MM.1S (cell line): ENCODE measurements at regions not wholly inside any gene's neighbourhood (a gene's known extent, or its start where the extent isn't known, plus 50 kb on each side); places are given as distances from the start of the nearest gene placed in this dataset.

Experiments used
- DNase-seq: peaks from one replicate; pipeline ENCODE4 v3.0.0-alpha.2; 2015
- H2AFZ ChIP-seq: fragments of 300-600 bp; sonication (generic); 2 replicates; pipeline ENCODE4 v1.6.0; 2016; ENCODE audit warnings: antibody characterized with exemption, low read length
- H3F3A ChIP-seq: fragments of 300-600 bp; sonication (generic); 2 replicates; pipeline ENCODE4 v1.6.1; 2016; ENCODE audit warnings: mild to moderate bottlenecking, antibody characterized with exemption, low read length, moderate library complexity, mixed read lengths; ENCODE audit not compliant: insufficient read depth
- H3K27ac ChIP-seq: fragments of 300-600 bp; sonication (generic); 2 replicates; pipeline ENCODE4 v1.5.1; 2016; ENCODE audit warnings: mild to moderate bottlenecking, low read length
- H3K27me3 ChIP-seq: fragments of 300-600 bp; sonication (generic); replicated peaks from 2 replicates; pipeline ENCODE4 v1.6.0; 2016; ENCODE audit warnings: low read length; ENCODE audit not compliant: insufficient read depth
- H3K36me3 ChIP-seq: fragments of 300-600 bp; sonication (generic); replicated peaks from 2 replicates; pipeline ENCODE4 v1.6.1; 2016; ENCODE audit warnings: mild to moderate bottlenecking, low read length, mixed read lengths; ENCODE audit not compliant: insufficient read depth
- H3K4me1 ChIP-seq: fragments of 300-600 bp; sonication (generic); 2 replicates; pipeline ENCODE4 v1.6.1; 2016; ENCODE audit warnings: low read length, mixed read lengths
- H3K4me2 ChIP-seq: fragments of 300-600 bp; sonication (generic); 2 replicates; pipeline ENCODE4 v1.6.0; 2016; ENCODE audit warnings: low read depth, low read length
- H3K4me3 ChIP-seq: fragments of 300-600 bp; sonication (generic); 2 replicates; pipeline ENCODE4 v1.5.1; 2016; ENCODE audit warnings: low read length, mixed read lengths
- H3K79me2 ChIP-seq: fragments of 300-600 bp; sonication (generic); 2 replicates; pipeline ENCODE4 v1.6.1; 2016; ENCODE audit warnings: mixed run types, low read length, mixed read lengths
- H3K9ac ChIP-seq: fragments of 300-600 bp; sonication (generic); 2 replicates; pipeline ENCODE4 v1.6.1; 2016; ENCODE audit warnings: low read length, mixed read lengths
- H3K9me2 ChIP-seq: fragments of 300-600 bp; sonication (generic); replicated peaks from 2 replicates; pipeline ENCODE4 v1.6.1; 2016; ENCODE audit warnings: mild to moderate bottlenecking, low read length, mixed read lengths; ENCODE audit not compliant: insufficient read depth
- H3K9me3 ChIP-seq: fragments of 300-600 bp; sonication (generic); replicated peaks from 2 replicates; pipeline ENCODE4 v1.6.1; 2016; ENCODE audit warnings: mild to moderate bottlenecking, low read length, mixed read lengths; ENCODE audit not compliant: insufficient read depth
- H4K20me1 ChIP-seq: fragments of 300-600 bp; sonication (generic); 2 replicates; pipeline ENCODE4 v1.6.1; 2016; ENCODE audit warnings: mild to moderate bottlenecking, low read length, moderate library complexity, mixed read lengths; ENCODE audit not compliant: insufficient read depth
- CTCF ChIP-seq: fragments of 300-600 bp; sonication (generic); IDR thresholded peaks from 2 replicates; pipeline ENCODE4 v1.5.1; 2016; ENCODE audit warnings: antibody characterized with exemption, low read length, mixed read lengths
- EZH2 ChIP-seq: fragments of 300-600 bp; sonication (generic); optimal IDR thresholded peaks from 2 replicates; pipeline ENCODE3; 2017; ENCODE audit warnings: low read depth, mild to moderate bottlenecking, antibody characterized with exemption, low read length, mixed read lengths
- EZH2phosphoT487 ChIP-seq: fragments of 300-600 bp; sonication (generic); IDR thresholded peaks from 2 replicates; pipeline ENCODE4 v1.6.1; 2018; ENCODE audit warnings: antibody characterized with exemption, low read length

GRCh38 chr14:71604231-71604630, 328.0 kb upstream of the RGS6 start:
- H3K27me3 ChIP-seq: no peaks in the 10 kb centered on the region
- no peaks in the 10 kb centered on the region for H3K4me1 ChIP-seq
- DNase-seq: no peak
- TF ChIP-seq EZH2 (no peak), EZH2phosphoT487 (no peak), CTCF (no peak)
- no peak overlapping the region for H3K4me2 ChIP-seq
- H3K9me2 ChIP-seq: no peaks in the 10 kb centered on the region
- no peaks in the 10 kb centered on the region for H3K79me2 ChIP-seq
- no peak overlapping the region for H3K9ac ChIP-seq
- H3K27ac ChIP-seq: no peak overlapping the region
- no peaks in the 10 kb centered on the region for H3K9me3 ChIP-seq
- no peaks in the 10 kb centered on the region for H3F3A ChIP-seq
- no peaks in the 10 kb centered on the region for H4K20me1 ChIP-seq
- H2AFZ ChIP-seq: no peak overlapping the region
- no peak overlapping the region for H3K4me3 ChIP-seq
- H3K36me3 ChIP-seq: no peaks in the 10 kb centered on the region

DNA sequence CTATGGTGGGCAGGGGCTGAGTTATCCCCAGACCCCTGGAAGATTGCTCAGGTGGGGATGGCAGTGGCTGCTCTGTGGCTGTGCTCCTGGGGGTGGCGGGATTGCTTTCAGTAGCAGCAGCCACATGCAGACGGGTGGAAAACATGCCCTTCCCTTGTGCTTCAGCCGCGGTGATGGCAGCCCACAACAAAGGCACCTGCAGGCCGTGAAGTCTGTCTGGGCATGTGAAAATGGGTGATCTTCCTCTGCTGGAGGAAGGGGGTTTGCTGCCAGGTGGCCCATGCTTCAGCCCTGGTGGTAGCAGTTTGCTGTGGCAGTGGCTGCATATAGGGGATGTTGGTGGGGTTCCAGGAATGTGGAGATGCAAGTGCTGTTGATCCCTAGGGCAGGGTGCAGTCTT, 326.2 kb upstream of the RGS6 start:
- no peak overlapping the region for H3K4me2 ChIP-seq
- TF ChIP-seq EZH2phosphoT487: no peak
- H3K4me1 ChIP-seq: no peaks in the 10 kb centered on the region
- no peaks in the 10 kb centered on the region for H3F3A ChIP-seq
- no peak for DNase-seq
- no peak overlapping the region for H2AFZ ChIP-seq
- no peaks in the 10 kb centered on the region for H3K9me3 ChIP-seq
- no peaks in the 10 kb centered on the region for H3K9me2 ChIP-seq
- H3K79me2 ChIP-seq: no peaks in the 10 kb centered on the region
- H3K9ac ChIP-seq: no peak overlapping the region
- H3K27ac ChIP-seq: no peak overlapping the region
- H3K36me3 ChIP-seq: no peaks in the 10 kb centered on the region
- H3K27me3 ChIP-seq: no peaks in the 10 kb centered on the region
- no peaks in the 10 kb centered on the region for H4K20me1 ChIP-seq
- no peak overlapping the region for H3K4me3 ChIP-seq

- H3K27me3 ChIP-seq: no peaks in the 10 kb centered on the region
- H3K9me2 ChIP-seq: no peaks in the 10 kb centered on the region
- no peaks in the 10 kb centered on the region for H3K9me3 ChIP-seq
- TF ChIP-seq EZH2phosphoT487 (no peak), CTCF (no peak), EZH2 (no peak)
- H3K9ac ChIP-seq: no peak overlapping the region
- no peaks in the 10 kb centered on the region for H3K4me1 ChIP-seq
- no peak overlapping the region for H2AFZ ChIP-seq
- no peak overlapping the region for H3K4me3 ChIP-seq
- no peaks in the 10 kb centered on the region for H3K79me2 ChIP-seq
- H3K27ac ChIP-seq: no peak overlapping the region
- DNase-seq: no peak
- H3K4me2 ChIP-seq: no peak overlapping the region
- no peaks in the 10 kb centered on the region for H3K36me3 ChIP-seq
- no peaks in the 10 kb centered on the region for H4K20me1 ChIP-seq
- H3F3A ChIP-seq: no peaks in the 10 kb centered on the region
Observed at GRCh38 chr14:71606575-71606974, 325.7 kb upstream of the RGS6 start.

GRCh38 chr14:71607056-71607455, 325.2 kb upstream of the RGS6 start:
- Histone ChIP-seq H3K27ac (no peak overlapping the region), H3K4me1 (no peaks in the 10 kb centered on the region), H3F3A (no peaks in the 10 kb centered on the region), H3K9ac (no peak overlapping the region), H4K20me1 (no peaks in the 10 kb centered on the region), H3K4me2 (no peak overlapping the region), H2AFZ (no peak overlapping the region), H3K36me3 (no peaks in the 10 kb centered on the region), H3K4me3 (no peak overlapping the region), H3K9me3 (no peaks in the 10 kb centered on the region), H3K79me2 (no peaks in the 10 kb centered on the region), H3K9me2 (no peaks in the 10 kb centered on the region), H3K27me3 (no peaks in the 10 kb centered on the region)
- no peak for DNase-seq
- TF ChIP-seq CTCF (no peak), EZH2 (no peak), EZH2phosphoT487 (no peak)
